Tibial artery (tissue), 4 donors: ENCODE measurements at regions not wholly inside any gene's neighbourhood (a gene's known extent, or its start where the extent isn't known, plus 50 kb on each side); places are given as distances from the start of the nearest gene placed in this dataset.

ENCODE experiments used
- DNase-seq, 2 donors: peaks; one replicate each; pipeline ENCODE4 v3.0.0-alpha.2; 2019
- H3K27ac ChIP-seq, 2 donors: fragments of 200-600 bp; sonication (generic) in 1 of 2; 1 replicate in 1 of 2; 2 replicates in 1 of 2; pipeline ENCODE4 v1.5.1; 2018 to 2019; ENCODE audit warnings: mild to moderate bottlenecking in 1 of 2
- H3K27me3 ChIP-seq, 2 donors: fragments of 200-600 bp; sonication (generic) in 1 of 2; one replicate each; pipeline versions ENCODE4 v1.5.1 to v1.6.0; 2016 to 2019
- H3K36me3 ChIP-seq, 3 donors: fragments of 200-600 bp; sonication (generic) in 2 of 3; one replicate each; pipeline ENCODE4 v1.5.1; 2016 to 2019; ENCODE audit warnings: mild to moderate bottlenecking in 2 of 3
- H3K4me1 ChIP-seq, 4 donors: fragments of 200-600 bp; sonication (generic) in 2 of 4; 1 replicate in 3 of 4; 2 replicates in 1 of 4; pipeline ENCODE4 v1.5.1; 2016 to 2019
- H3K4me3 ChIP-seq, 2 donors: fragments of 200-600 bp; sonication (generic) in 1 of 2; 1 replicate in 1 of 2; 2 replicates in 1 of 2; pipeline ENCODE4 v1.5.1; 2018 to 2019; ENCODE audit warnings: mild to moderate bottlenecking in 2 of 2
- H3K9me3 ChIP-seq, 3 donors: fragments of 200-600 bp; sonication (generic) in 1 of 3; one replicate each; pipeline ENCODE4 v1.5.1; 2016 to 2019
- intact Hi-C: fragments of 100-400 bp; cut with DNase I; formaldehyde crosslinking; loops from one replicate; pipeline ENCODE4 v1.15.0; 2023; ENCODE audit warnings: low total_unique reads
- TF ChIP-seq, protein P1 (sequence below), 2 experiments: fragments of 200-600 bp in 1 of 2; fragments of 450-650 bp in 1 of 2; IDR thresholded peaks; one replicate each; pipeline ENCODE4 v1.5.1; 2017 to 2019; ENCODE audit warnings: antibody characterized with exemption in 2 of 2, mild to moderate bottlenecking in 1 of 2, moderate library complexity in 1 of 2

DNA sequence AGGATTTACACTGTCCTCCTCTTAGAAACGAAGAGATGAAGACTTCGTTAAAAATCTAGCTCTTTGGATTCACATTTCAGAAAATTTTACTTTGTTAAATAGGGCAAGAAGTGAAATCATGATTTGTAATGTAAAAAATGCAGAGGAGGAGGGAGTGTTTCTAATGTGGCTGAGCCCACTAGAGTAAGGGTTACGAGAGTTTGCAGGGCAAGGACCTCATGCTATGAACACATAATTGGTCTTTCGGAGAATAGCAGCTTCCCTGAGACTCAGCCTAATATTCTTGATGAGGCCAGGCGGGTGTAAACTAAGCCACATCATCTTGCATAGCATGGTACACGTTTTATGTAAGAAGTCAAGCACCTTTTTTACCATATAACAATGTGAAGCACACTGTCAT is 191.0 kb upstream of the ADAMTS16 start:
- TF ChIP-seq, protein P1, sequence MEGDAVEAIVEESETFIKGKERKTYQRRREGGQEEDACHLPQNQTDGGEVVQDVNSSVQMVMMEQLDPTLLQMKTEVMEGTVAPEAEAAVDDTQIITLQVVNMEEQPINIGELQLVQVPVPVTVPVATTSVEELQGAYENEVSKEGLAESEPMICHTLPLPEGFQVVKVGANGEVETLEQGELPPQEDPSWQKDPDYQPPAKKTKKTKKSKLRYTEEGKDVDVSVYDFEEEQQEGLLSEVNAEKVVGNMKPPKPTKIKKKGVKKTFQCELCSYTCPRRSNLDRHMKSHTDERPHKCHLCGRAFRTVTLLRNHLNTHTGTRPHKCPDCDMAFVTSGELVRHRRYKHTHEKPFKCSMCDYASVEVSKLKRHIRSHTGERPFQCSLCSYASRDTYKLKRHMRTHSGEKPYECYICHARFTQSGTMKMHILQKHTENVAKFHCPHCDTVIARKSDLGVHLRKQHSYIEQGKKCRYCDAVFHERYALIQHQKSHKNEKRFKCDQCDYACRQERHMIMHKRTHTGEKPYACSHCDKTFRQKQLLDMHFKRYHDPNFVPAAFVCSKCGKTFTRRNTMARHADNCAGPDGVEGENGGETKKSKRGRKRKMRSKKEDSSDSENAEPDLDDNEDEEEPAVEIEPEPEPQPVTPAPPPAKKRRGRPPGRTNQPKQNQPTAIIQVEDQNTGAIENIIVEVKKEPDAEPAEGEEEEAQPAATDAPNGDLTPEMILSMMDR (IDR thresholded peaks at IDR 0.05) = no peak
- intact Hi-C loops = no loop called here

DNA sequence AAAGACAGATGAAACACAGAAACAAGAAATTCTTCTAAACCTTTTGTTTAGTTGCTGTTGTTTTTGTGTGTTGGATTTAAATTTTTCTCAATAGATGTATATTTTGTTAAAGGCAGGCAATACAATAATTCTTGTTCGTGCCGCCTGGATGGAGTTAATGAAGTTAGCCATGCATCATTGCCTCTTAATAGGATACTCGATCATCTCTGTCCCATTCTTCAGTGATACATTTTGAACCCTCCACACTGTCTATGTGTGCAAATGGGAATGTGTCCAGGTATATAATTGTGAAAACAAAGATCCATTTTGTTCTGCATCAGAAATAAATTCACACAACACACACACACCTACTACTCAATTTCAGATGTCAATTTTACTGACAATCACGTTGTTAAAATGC is 186.6 kb upstream of the ADAMTS16 start:
- Histone ChIP-seq H3K4me1 (no peaks in the 10 kb centered on the region), H3K27me3 (no peaks in the 10 kb centered on the region), H3K9me3 (no peaks in the 10 kb centered on the region), H3K36me3 (no peaks in the 10 kb centered on the region), H3K27ac (no peak overlapping the region), H3K4me3 (no peak overlapping the region)
- TF ChIP-seq, protein P1 (IDR thresholded peaks at IDR 0.05) = no peak
- intact Hi-C loops = no loop called here
- DNase-seq = no peak

More for the DNA sequence above, 191.0 kb upstream of the ADAMTS16 start:
- no peak overlapping the region for H3K27ac ChIP-seq
- no peaks in the 10 kb centered on the region for H3K4me1 ChIP-seq
- no peak overlapping the region for H3K4me3 ChIP-seq
- DNase-seq = no peak
- no peaks in the 10 kb centered on the region for H3K27me3 ChIP-seq
- H3K36me3 ChIP-seq = no peaks in the 10 kb centered on the region
- H3K9me3 ChIP-seq = no peaks in the 10 kb centered on the region

DNA sequence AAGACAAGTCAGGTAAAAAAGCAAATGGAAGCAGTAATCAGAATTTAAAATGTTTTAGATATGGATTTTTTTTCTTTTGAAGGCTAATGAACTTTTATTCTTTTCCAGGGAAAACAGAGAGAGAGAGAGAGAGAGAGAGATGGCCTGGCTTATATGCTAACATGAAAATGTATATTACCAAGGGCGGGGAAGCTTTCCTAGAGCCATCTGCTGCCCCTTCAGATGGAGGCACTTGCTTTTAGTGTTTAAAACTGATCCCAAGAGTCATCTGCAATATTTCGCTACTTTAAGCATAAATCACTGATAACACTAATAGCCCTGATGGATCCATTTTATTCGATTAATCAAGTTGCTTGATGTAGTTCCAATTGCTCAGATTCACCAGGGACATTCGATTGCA is 186.1 kb upstream of the ADAMTS16 start:
- Histone ChIP-seq H3K4me1 (no peaks in the 10 kb centered on the region), H3K27me3 (no peaks in the 10 kb centered on the region), H3K27ac (no peak overlapping the region), H3K36me3 (no peaks in the 10 kb centered on the region), H3K9me3 (no peaks in the 10 kb centered on the region), H3K4me3 (no peak overlapping the region)
- intact Hi-C loops = no loop called here
- DNase-seq = no peak
- TF ChIP-seq, protein P1 (IDR thresholded peaks at IDR 0.05) = no peak

DNA sequence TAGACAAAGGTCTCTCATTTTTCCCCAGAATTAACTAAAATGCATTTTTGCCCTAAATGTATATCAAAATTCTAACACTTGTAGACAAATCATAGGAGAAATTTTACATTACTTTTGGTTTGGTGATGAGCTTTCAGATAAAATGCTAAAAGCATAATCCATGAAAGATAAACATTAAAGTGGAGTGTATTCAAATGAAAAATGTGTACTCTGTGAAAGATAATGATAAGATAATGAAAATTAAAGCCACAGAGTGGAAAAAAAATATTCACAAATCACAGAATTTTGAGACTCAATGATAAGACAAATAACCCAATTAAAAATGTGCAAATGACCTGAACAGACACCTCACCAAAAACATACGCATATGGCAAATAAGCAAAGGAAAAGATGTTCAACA is 176.9 kb upstream of the ADAMTS16 start:
- no peak for DNase-seq
- no peaks in the 10 kb centered on the region for H3K4me1 ChIP-seq
- H3K36me3 ChIP-seq = no peaks in the 10 kb centered on the region
- H3K9me3 ChIP-seq = no peaks in the 10 kb centered on the region
- intact Hi-C loops = no loop called here
- no peaks in the 10 kb centered on the region for H3K27me3 ChIP-seq
- H3K27ac ChIP-seq = no peak overlapping the region
- no peak overlapping the region for H3K4me3 ChIP-seq
- TF ChIP-seq, protein P1 (IDR thresholded peaks at IDR 0.05) = no peak

DNA sequence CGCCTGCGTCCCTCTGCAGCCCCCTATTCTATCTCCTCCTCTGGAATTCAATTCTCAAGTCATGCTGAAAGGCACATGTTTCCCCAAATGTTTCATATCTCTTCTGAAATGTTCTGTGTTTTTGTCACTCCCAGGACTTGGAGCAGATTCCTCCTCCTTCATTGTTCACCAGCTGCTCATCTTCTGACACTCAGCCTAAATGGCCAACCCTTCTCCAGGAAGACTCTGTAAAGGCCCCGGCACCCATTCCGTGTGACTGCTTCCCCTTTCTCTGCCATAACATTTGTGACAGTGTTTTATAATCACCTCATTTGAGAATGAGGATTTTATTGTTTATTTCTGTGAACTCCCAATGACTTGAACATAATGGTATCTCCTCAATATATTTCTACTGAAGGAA is 170.8 kb upstream of the ADAMTS16 start:
- Histone ChIP-seq H3K36me3 (no peaks in the 10 kb centered on the region), H3K4me3 (no peak overlapping the region), H3K4me1 (no peaks in the 10 kb centered on the region), H3K27me3 (no peaks in the 10 kb centered on the region), H3K27ac (no peak overlapping the region), H3K9me3 (no peaks in the 10 kb centered on the region)
- TF ChIP-seq, protein P1 (IDR thresholded peaks at IDR 0.05) = no peak
- DNase-seq = no peak
- intact Hi-C loops = no loop called here

DNA sequence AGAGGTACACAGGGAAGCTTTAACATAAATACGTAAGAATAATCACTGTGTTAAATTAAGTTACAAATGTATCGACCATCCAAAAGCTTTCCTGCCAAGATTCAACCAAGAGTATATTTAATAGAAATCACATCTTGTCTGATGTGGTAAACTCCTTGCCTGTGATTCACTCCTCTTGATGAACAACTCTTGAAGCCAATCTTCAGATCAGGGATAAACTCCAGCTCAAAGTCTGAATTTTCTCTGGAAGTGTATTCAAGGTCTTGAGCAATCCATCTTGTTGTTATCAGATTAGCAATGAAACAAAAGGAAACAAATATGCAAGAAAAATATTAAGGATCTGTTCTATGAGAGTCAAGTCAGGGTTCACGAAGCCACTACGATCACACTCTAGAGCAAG is 170.0 kb upstream of the ADAMTS16 start:
- intact Hi-C loops = no loop called here

More for the DNA sequence above, 170.0 kb upstream of the ADAMTS16 start:
- TF ChIP-seq, protein P1 (IDR thresholded peaks at IDR 0.05) = no peak
- Histone ChIP-seq H3K4me3 (no peak overlapping the region), H3K36me3 (no peaks in the 10 kb centered on the region), H3K4me1 (no peaks in the 10 kb centered on the region), H3K9me3 (no peaks in the 10 kb centered on the region), H3K27me3 (no peaks in the 10 kb centered on the region), H3K27ac (no peak overlapping the region)
- no peak for DNase-seq
